ENCODE measurements at regions not wholly inside any gene's neighbourhood (a gene's known extent, or its start where the extent isn't known, plus 50 kb on each side); places are given as distances from the start of the nearest gene placed in this dataset.

- TF ChIP-seq, protein P1, sequence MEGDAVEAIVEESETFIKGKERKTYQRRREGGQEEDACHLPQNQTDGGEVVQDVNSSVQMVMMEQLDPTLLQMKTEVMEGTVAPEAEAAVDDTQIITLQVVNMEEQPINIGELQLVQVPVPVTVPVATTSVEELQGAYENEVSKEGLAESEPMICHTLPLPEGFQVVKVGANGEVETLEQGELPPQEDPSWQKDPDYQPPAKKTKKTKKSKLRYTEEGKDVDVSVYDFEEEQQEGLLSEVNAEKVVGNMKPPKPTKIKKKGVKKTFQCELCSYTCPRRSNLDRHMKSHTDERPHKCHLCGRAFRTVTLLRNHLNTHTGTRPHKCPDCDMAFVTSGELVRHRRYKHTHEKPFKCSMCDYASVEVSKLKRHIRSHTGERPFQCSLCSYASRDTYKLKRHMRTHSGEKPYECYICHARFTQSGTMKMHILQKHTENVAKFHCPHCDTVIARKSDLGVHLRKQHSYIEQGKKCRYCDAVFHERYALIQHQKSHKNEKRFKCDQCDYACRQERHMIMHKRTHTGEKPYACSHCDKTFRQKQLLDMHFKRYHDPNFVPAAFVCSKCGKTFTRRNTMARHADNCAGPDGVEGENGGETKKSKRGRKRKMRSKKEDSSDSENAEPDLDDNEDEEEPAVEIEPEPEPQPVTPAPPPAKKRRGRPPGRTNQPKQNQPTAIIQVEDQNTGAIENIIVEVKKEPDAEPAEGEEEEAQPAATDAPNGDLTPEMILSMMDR (IDR thresholded peaks at IDR 0.05; ENCODE audit: insufficient read depth, low read length, poor library complexity, severe bottlenecking), result peak; percentile 92
- no peak for DNase-seq (ENCODE audit: extremely low read depth, insufficient read length)
- H3K36me3 ChIP-seq (ENCODE audit: control insufficient read depth, insufficient read depth, low read length), result no peaks in the 10 kb centered on the region
- H3K4me3 ChIP-seq (replicated peaks; ENCODE audit: low read depth, low read length), result no peak overlapping the region
- peaks cover 2% of the 10 kb centered on the region for H3K27me3 ChIP-seq (replicated peaks; ENCODE audit: control insufficient read depth, insufficient read depth, low read length)
Observed at GRCh38 chr2:118202707-118203303, 114.5 kb downstream of the INSIG2 start.

- H3K4me3 ChIP-seq (replicated peaks; ENCODE audit: low read depth, low read length), result no peak overlapping the region
- TF ChIP-seq, protein P1 (IDR thresholded peaks at IDR 0.05; ENCODE audit: insufficient read depth, low read length, poor library complexity, severe bottlenecking), result no peak
- DNase-seq (ENCODE audit: extremely low read depth, insufficient read length), result no peak
- no peaks in the 10 kb centered on the region for H3K27me3 ChIP-seq (replicated peaks; ENCODE audit: control insufficient read depth, insufficient read depth, low read length)
- H3K36me3 ChIP-seq (ENCODE audit: control insufficient read depth, insufficient read depth, low read length), result no peaks in the 10 kb centered on the region
Observed at GRCh38 chr2:118198268-118198667, 110.0 kb downstream of the INSIG2 start.

- no peak for DNase-seq (ENCODE audit: extremely low read depth, insufficient read length)
- Histone ChIP-seq H3K4me3 (replicated peaks; ENCODE audit: low read depth, low read length) (no peak overlapping the region), H3K27me3 (replicated peaks; ENCODE audit: control insufficient read depth, insufficient read depth, low read length) (no peaks in the 10 kb centered on the region), H3K36me3 (ENCODE audit: control insufficient read depth, insufficient read depth, low read length) (no peaks in the 10 kb centered on the region)
- TF ChIP-seq, protein P1 (IDR thresholded peaks at IDR 0.05; ENCODE audit: insufficient read depth, low read length, poor library complexity, severe bottlenecking), result no peak
Observed at GRCh38 chr2:118197011-118197675, 108.9 kb downstream of the INSIG2 start.

- DNase-seq (ENCODE audit: extremely low read depth, insufficient read length), result no peak
- Histone ChIP-seq H3K36me3 (ENCODE audit: control insufficient read depth, insufficient read depth, low read length) (no peaks in the 10 kb centered on the region), H3K4me3 (replicated peaks; ENCODE audit: low read depth, low read length) (no peak overlapping the region), H3K27me3 (replicated peaks; ENCODE audit: control insufficient read depth, insufficient read depth, low read length) (no peaks in the 10 kb centered on the region; the same call in 1 of the 2 replicates)
- TF ChIP-seq, protein P1 (IDR thresholded peaks at IDR 0.05; ENCODE audit: insufficient read depth, low read length, poor library complexity, severe bottlenecking), result no peak
Observed at GRCh38 chr2:118190474-118190873, 102.2 kb downstream of the INSIG2 start.

GRCh38 chr2:118186858-118187254 is 98.6 kb downstream of the INSIG2 start:
- no peaks in the 10 kb centered on the region; the same call in 1 of the 2 replicates for H3K27me3 ChIP-seq (replicated peaks; ENCODE audit: control insufficient read depth, insufficient read depth, low read length)
- H3K36me3 ChIP-seq (ENCODE audit: control insufficient read depth, insufficient read depth, low read length), result no peaks in the 10 kb centered on the region
- no peak overlapping the region; the same call in 1 of the 2 replicates for H3K4me3 ChIP-seq (replicated peaks; ENCODE audit: low read depth, low read length)
- TF ChIP-seq, protein P1 (IDR thresholded peaks at IDR 0.05; ENCODE audit: insufficient read depth, low read length, poor library complexity, severe bottlenecking), result no peak
- DNase-seq (ENCODE audit: extremely low read depth, insufficient read length), result no peak
